ENCODE measurements at regions not wholly inside any gene's neighbourhood (a gene's known extent, or its start where the extent isn't known, plus 50 kb on each side); places are given as distances from the start of the nearest gene placed in this dataset.

GRCh38 chr2:23145460-23145859 is 239.5 kb upstream of the KLHL29 start:
- Histone ChIP-seq H3K9me3 (ENCODE audit: control insufficient read depth, insufficient read depth, low read length) (no peaks in the 10 kb centered on the region), H3K36me3 (ENCODE audit: control insufficient read depth, insufficient read depth, low read length) (no peaks in the 10 kb centered on the region), H3K4me3 (ENCODE audit: low read length) (no peak overlapping the region), H3K4me1 (ENCODE audit: control insufficient read depth, insufficient read depth, low read length) (no peaks in the 10 kb centered on the region), H3K27ac (ENCODE audit: low read length) (no peak overlapping the region), H3K27me3 (ENCODE audit: control insufficient read depth, insufficient read depth, low read length) (no peaks in the 10 kb centered on the region)
- TF ChIP-seq, protein P1, sequence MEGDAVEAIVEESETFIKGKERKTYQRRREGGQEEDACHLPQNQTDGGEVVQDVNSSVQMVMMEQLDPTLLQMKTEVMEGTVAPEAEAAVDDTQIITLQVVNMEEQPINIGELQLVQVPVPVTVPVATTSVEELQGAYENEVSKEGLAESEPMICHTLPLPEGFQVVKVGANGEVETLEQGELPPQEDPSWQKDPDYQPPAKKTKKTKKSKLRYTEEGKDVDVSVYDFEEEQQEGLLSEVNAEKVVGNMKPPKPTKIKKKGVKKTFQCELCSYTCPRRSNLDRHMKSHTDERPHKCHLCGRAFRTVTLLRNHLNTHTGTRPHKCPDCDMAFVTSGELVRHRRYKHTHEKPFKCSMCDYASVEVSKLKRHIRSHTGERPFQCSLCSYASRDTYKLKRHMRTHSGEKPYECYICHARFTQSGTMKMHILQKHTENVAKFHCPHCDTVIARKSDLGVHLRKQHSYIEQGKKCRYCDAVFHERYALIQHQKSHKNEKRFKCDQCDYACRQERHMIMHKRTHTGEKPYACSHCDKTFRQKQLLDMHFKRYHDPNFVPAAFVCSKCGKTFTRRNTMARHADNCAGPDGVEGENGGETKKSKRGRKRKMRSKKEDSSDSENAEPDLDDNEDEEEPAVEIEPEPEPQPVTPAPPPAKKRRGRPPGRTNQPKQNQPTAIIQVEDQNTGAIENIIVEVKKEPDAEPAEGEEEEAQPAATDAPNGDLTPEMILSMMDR (IDR thresholded peaks at IDR 0.05) = no peak
- H3K4me1 Mint-ChIP-seq = no peaks in the 10 kb centered on the region
- intact Hi-C loops (cut with micrococcal nuclease) = no loop called here
- peaks cover 0 to 7% of the 10 kb centered on the region in 2 donors for H3K9me3 Mint-ChIP-seq
- DNase-seq = no peak
- no peaks in the 10 kb centered on the region for H3K36me3 Mint-ChIP-seq
- no peak overlapping the region for H3K27ac Mint-ChIP-seq
- no peak overlapping the region for H3K4me3 Mint-ChIP-seq
- H3K27me3 Mint-ChIP-seq (ENCODE audit: low read depth in 2 of 2) = no peaks in the 10 kb centered on the region
- ATAC-seq = no peak

GRCh38 chr2:23146011-23146410 is 239.0 kb upstream of the KLHL29 start:
- Mint-ChIP-seq H3K4me1 (no peaks in the 10 kb centered on the region), H3K9me3 (peaks cover 0 to 7% of the 10 kb centered on the region in 2 donors), H3K27me3 (ENCODE audit: low read depth in 2 of 2) (peaks cover 0 to 2% of the 10 kb centered on the region in 2 donors), H3K4me3 (no peak overlapping the region), H3K27ac (no peak overlapping the region), H3K36me3 (no peaks in the 10 kb centered on the region)
- Histone ChIP-seq H3K36me3 (ENCODE audit: control insufficient read depth, insufficient read depth, low read length) (no peaks in the 10 kb centered on the region), H3K27ac (ENCODE audit: low read length) (no peak overlapping the region), H3K4me1 (ENCODE audit: control insufficient read depth, insufficient read depth, low read length) (no peaks in the 10 kb centered on the region), H3K9me3 (ENCODE audit: control insufficient read depth, insufficient read depth, low read length) (no peaks in the 10 kb centered on the region), H3K4me3 (ENCODE audit: low read length) (no peak overlapping the region), H3K27me3 (ENCODE audit: control insufficient read depth, insufficient read depth, low read length) (no peaks in the 10 kb centered on the region)
- WGBS (ENCODE audit: insufficient coverage) = no CpG with 5 or more reads among the region's 2 CpGs
- ATAC-seq (no peak), DNase-seq (no peak)
- intact Hi-C loops (cut with micrococcal nuclease) = no loop called here
- TF ChIP-seq, protein P1 (IDR thresholded peaks at IDR 0.05) = no peak

DNA sequence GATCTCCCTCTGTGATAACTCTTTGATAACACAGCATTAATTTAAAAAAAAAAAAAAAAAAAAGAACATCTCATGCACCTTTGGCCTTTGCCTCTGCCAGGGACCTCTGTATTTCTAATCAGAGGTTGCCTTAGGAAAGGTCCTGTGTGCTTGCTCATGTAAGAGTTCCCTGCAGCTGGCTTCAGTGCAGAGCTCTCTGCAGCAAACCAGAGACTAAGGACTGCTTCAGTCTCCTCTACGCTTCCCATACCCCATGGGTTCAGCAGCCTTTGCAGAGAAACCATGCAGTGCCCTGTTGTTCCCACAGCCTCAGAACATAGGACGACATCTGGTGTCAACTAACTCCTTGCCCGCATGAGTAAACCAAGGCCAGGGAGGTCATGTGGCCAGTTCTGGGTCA is 236.6 kb upstream of the KLHL29 start:
- Histone ChIP-seq H3K4me1 (ENCODE audit: control insufficient read depth, insufficient read depth, low read length) (no peaks in the 10 kb centered on the region), H3K9me3 (ENCODE audit: control insufficient read depth, insufficient read depth, low read length) (no peaks in the 10 kb centered on the region), H3K27ac (ENCODE audit: low read length) (no peak overlapping the region), H3K27me3 (ENCODE audit: control insufficient read depth, insufficient read depth, low read length) (no peaks in the 10 kb centered on the region), H3K4me3 (ENCODE audit: low read length) (no peak overlapping the region), H3K36me3 (ENCODE audit: control insufficient read depth, insufficient read depth, low read length) (no peaks in the 10 kb centered on the region)
- intact Hi-C loops (cut with micrococcal nuclease) = no loop called here
- 89% methylated on average over 3 of the region's 3 CpGs for whole genome bisulfite sequencing (ENCODE audit: insufficient coverage)
- TF ChIP-seq, protein P1 (IDR thresholded peaks at IDR 0.05) = no peak
- H3K4me1 Mint-ChIP-seq = no peaks in the 10 kb centered on the region
- ATAC-seq = no peak
- H3K36me3 Mint-ChIP-seq = no peaks in the 10 kb centered on the region
- no peak overlapping the region for H3K27ac Mint-ChIP-seq
- DNase-seq = no peak
- H3K4me3 Mint-ChIP-seq = no peak overlapping the region
- peaks cover 0 to 10% of the 10 kb centered on the region in 2 donors for H3K27me3 Mint-ChIP-seq (ENCODE audit: low read depth in 2 of 2)
- peaks cover 0 to 6% of the 10 kb centered on the region in 2 donors for H3K9me3 Mint-ChIP-seq

DNA sequence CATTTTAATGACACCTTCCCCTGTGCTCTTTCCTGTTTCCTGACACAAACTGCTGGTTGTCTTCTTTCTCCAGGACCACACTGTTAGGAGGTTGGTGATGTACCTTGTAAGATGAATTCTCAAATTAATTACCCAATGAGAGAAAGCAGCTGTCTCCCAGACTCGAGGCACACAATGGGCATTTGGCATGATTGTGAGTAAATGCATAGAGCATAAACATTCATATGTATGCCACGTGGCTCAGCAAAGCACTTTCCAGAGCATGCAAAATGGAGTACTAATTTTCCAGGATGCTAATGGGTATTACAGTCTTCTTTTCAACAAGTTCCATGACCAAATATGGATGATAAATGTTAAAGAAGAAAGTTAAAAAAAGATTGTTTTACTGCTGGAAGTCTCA is 235.2 kb upstream of the KLHL29 start:
- Histone ChIP-seq H3K4me3 (ENCODE audit: low read length) (no peak overlapping the region), H3K36me3 (ENCODE audit: control insufficient read depth, insufficient read depth, low read length) (no peaks in the 10 kb centered on the region), H3K27ac (ENCODE audit: low read length) (no peak overlapping the region), H3K9me3 (ENCODE audit: control insufficient read depth, insufficient read depth, low read length) (no peaks in the 10 kb centered on the region), H3K4me1 (ENCODE audit: control insufficient read depth, insufficient read depth, low read length) (no peaks in the 10 kb centered on the region), H3K27me3 (ENCODE audit: control insufficient read depth, insufficient read depth, low read length) (no peaks in the 10 kb centered on the region)
- no peaks in the 10 kb centered on the region for H3K4me1 Mint-ChIP-seq
- H3K4me3 Mint-ChIP-seq = no peak overlapping the region
- H3K27ac Mint-ChIP-seq = no peak overlapping the region
- DNase-seq = no peak
- 62% methylated on average over 2 of the region's 2 CpGs for WGBS (ENCODE audit: insufficient coverage)
- TF ChIP-seq, protein P1 (IDR thresholded peaks at IDR 0.05) = no peak
- peaks cover 0 to 7% of the 10 kb centered on the region in 2 donors for H3K9me3 Mint-ChIP-seq
- peaks cover 0 to 10% of the 10 kb centered on the region in 2 donors for H3K27me3 Mint-ChIP-seq (ENCODE audit: low read depth in 2 of 2)
- H3K36me3 Mint-ChIP-seq = no peaks in the 10 kb centered on the region
- ATAC-seq = no peak
- intact Hi-C loops (cut with micrococcal nuclease) = no loop called here
